ENCODE measurements at regions not wholly inside any gene's neighbourhood (a gene's known extent, or its start where the extent isn't known, plus 50 kb on each side); places are given as distances from the start of the nearest gene placed in this dataset.

DNA sequence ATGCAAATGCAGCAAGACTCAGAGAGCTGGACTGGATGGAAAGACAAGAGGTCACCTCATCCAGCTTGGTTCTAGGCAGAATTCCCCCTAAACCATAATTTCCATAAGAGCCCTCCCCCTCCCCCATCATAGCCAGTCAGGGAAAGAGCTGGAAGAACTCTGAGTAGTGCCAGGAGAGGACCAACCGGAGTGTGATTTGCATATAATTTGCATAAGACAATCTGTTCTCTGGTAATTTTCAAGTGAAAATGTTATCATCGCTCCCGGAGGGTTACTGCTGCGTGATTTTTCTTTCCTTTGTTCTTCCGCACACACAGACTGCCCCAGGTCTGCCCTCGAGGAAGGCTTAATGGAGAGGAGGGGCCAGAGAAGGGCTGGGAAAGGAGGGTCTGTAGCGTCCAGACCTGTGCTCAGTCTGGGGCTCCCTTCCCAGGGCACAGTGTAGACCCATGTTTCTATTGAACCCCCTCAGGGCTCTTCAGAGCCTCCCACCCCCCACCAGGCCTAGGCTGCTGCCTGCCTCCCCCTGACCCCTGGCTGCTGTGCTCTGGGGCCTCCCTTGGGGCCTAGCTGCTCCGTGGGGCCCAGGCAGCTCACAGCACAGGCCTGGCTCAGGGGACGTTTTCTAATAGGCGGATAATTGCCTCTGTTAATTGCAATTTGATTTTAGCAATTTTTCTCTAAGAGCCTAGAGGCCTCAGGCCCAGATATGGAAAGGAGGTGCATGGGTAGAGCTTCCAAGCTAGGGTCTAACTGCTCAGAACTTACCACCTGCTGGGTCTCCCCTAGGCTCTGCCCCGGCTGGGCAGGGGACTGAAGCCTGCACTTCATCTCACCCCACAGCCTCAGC lies 90.4 kb upstream of the PJA1 start:
- DNase-seq (no peak), ATAC-seq (no peak)
- WGBS, 2 donors = 89 to 91% methylated on average over 7 to 11 of the region's 11 CpGs
- TF ChIP-seq, protein P1, sequence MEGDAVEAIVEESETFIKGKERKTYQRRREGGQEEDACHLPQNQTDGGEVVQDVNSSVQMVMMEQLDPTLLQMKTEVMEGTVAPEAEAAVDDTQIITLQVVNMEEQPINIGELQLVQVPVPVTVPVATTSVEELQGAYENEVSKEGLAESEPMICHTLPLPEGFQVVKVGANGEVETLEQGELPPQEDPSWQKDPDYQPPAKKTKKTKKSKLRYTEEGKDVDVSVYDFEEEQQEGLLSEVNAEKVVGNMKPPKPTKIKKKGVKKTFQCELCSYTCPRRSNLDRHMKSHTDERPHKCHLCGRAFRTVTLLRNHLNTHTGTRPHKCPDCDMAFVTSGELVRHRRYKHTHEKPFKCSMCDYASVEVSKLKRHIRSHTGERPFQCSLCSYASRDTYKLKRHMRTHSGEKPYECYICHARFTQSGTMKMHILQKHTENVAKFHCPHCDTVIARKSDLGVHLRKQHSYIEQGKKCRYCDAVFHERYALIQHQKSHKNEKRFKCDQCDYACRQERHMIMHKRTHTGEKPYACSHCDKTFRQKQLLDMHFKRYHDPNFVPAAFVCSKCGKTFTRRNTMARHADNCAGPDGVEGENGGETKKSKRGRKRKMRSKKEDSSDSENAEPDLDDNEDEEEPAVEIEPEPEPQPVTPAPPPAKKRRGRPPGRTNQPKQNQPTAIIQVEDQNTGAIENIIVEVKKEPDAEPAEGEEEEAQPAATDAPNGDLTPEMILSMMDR (IDR thresholded peaks at IDR 0.05) = no peak
- no peak for TF ChIP-seq POLR2A (IDR thresholded peaks at IDR 0.05)
- Histone ChIP-seq H3K4me1 (no peaks in the 10 kb centered on the region), H3K27me3 (no peaks in the 10 kb centered on the region), H3K9me3 (no peaks in the 10 kb centered on the region), H3K36me3 (replicated peaks in 1 of 2; ENCODE audit: insufficient read depth in 1 of 2, low read depth in 2 of 2) (no peaks in the 10 kb centered on the region), H3K27ac (no peak overlapping the region), H3K4me3 (no peak overlapping the region)
- intact Hi-C loops (cut with DNase I) = no loop called here

DNA sequence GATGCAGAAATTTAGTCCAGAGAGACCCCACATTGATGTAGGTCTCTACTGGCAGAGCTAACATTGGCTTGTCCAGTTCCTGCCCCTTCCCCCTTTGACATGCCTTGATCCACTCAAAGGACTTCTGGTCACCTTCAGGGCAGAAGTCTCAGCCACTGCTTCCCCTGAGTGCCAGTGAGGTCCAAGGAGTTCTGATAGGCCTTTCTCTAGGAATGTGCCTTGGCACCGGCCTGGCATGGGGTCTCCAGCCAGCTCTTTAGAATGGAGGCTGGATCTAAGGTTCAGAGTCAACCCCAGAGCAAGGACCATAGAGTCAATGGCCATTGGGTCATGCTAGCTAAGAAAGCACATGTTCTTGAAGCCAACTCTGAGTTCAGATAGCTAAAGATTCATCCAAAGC lies 88.6 kb upstream of the PJA1 start:
- TF ChIP-seq, protein P1 (IDR thresholded peaks at IDR 0.05) = no peak
- TF ChIP-seq POLR2A (IDR thresholded peaks at IDR 0.05) = no peak
- no peaks in the 10 kb centered on the region for H3K27me3 ChIP-seq
- no peaks in the 10 kb centered on the region for H3K36me3 ChIP-seq (replicated peaks in 1 of 2; ENCODE audit: insufficient read depth in 1 of 2, low read depth in 2 of 2)
- H3K4me3 ChIP-seq = no peak overlapping the region
- 100% methylated on average over 1 of the region's 1 CpG for WGBS, 2 donors
- intact Hi-C loops (cut with DNase I) = no loop called here
- ATAC-seq (no peak), DNase-seq (no peak)
- H3K4me1 ChIP-seq = no peaks in the 10 kb centered on the region
- no peaks in the 10 kb centered on the region for H3K9me3 ChIP-seq
- H3K27ac ChIP-seq = no peak overlapping the region

DNA sequence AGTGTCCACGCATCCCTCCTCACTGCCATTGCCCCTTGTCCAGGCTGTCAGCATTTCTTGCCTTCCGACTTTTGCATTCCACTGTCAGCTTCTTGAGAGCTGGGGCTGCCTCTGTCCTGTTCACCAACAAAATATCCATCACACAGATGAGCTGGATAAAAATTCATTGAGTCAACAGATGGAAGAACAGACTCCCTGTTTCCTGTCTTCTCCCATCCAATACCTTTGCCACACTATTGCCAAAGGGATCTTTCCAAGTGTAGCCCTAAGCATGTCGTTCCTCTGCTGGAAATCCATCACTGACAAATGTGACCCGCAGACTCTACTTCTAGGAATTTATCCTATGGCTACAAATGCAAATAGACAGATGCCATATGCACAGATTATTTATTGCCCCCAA lies 78.0 kb upstream of the PJA1 start:
- Histone ChIP-seq H3K4me3 (no peak overlapping the region), H3K27me3 (no peaks in the 10 kb centered on the region), H3K9me3 (no peaks in the 10 kb centered on the region), H3K36me3 (replicated peaks in 1 of 2; ENCODE audit: insufficient read depth in 1 of 2, low read depth in 2 of 2) (no peaks in the 10 kb centered on the region), H3K4me1 (no peaks in the 10 kb centered on the region), H3K27ac (no peak overlapping the region)
- ATAC-seq (no peak), DNase-seq (no peak)
- intact Hi-C loops (cut with DNase I) = no loop called here
- TF ChIP-seq, protein P1 (IDR thresholded peaks at IDR 0.05) = no peak
- TF ChIP-seq POLR2A (IDR thresholded peaks at IDR 0.05) = no peak
- WGBS, 2 donors = 73 to 81% methylated on average over 4 of the region's 4 CpGs

DNA sequence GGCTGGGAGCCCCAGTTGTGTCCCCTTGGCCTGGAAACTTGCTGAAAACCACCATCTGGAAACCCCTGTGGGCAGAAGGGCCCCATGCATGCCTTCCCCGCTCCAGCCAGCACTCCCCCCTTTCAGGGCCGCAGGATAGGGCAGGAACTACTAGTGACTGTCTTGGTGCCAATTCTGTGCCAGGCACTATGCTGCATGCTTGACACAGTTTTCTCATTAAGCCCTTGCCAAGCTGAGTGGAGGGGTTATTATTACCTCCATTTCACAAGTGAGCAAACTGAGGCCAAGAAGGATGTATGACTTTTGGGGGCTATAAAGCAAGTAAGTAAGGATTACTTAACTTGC lies 73.6 kb upstream of the PJA1 start:
- ATAC-seq (no peak), DNase-seq (no peak)
- no peak overlapping the region for H3K27ac ChIP-seq
- H3K9me3 ChIP-seq = no peaks in the 10 kb centered on the region
- H3K36me3 ChIP-seq (replicated peaks in 1 of 2; ENCODE audit: insufficient read depth in 1 of 2, low read depth in 2 of 2) = no peaks in the 10 kb centered on the region
- WGBS, 2 donors = no CpG with 5 or more reads among the region's 2 CpGs
- no peak for TF ChIP-seq POLR2A (IDR thresholded peaks at IDR 0.05)
- TF ChIP-seq, protein P1 (IDR thresholded peaks at IDR 0.05) = no peak
- intact Hi-C loops (cut with DNase I) = no loop called here
- no peaks in the 10 kb centered on the region for H3K4me1 ChIP-seq
- H3K4me3 ChIP-seq = no peak overlapping the region
- no peaks in the 10 kb centered on the region for H3K27me3 ChIP-seq

Data from body of pancreas (tissue), 4 donors.